ENCODE measurements at regions not wholly inside any gene's neighbourhood (a gene's known extent, or its start where the extent isn't known, plus 50 kb on each side); places are given as distances from the start of the nearest gene placed in this dataset.

DNA sequence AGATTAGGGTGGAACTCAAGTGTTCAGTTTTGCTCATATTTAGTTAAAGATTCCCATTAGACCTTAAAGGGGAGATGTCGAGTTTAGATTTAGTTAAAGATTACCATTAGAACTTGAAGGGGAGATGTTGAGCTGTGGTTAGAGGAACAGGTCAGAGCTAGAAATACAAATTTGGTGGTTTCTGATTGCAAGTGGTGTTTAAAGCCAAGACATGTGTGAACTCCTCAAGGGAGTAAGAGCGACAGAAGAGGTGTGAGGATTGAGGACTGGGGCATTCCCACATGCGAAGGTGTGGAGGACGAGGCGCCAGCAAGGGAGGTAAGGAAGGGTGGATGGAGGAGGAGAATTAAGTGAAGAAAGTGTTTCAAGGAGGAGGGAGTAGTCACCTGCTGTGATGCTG lies 168.6 kb downstream of the IER5 start:
- TF ChIP-seq, protein P1, sequence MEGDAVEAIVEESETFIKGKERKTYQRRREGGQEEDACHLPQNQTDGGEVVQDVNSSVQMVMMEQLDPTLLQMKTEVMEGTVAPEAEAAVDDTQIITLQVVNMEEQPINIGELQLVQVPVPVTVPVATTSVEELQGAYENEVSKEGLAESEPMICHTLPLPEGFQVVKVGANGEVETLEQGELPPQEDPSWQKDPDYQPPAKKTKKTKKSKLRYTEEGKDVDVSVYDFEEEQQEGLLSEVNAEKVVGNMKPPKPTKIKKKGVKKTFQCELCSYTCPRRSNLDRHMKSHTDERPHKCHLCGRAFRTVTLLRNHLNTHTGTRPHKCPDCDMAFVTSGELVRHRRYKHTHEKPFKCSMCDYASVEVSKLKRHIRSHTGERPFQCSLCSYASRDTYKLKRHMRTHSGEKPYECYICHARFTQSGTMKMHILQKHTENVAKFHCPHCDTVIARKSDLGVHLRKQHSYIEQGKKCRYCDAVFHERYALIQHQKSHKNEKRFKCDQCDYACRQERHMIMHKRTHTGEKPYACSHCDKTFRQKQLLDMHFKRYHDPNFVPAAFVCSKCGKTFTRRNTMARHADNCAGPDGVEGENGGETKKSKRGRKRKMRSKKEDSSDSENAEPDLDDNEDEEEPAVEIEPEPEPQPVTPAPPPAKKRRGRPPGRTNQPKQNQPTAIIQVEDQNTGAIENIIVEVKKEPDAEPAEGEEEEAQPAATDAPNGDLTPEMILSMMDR (IDR thresholded peaks at IDR 0.05), result no peak
- Mint-ChIP-seq H3K9me3 (ENCODE audit: low read depth) (peaks cover 12% of the 10 kb centered on the region), H3K36me3 (ENCODE audit: low read depth) (no peaks in the 10 kb centered on the region), H3K27ac (ENCODE audit: unreplicated experiment) (no peak overlapping the region), H3K4me1 (ENCODE audit: low read depth) (no peaks in the 10 kb centered on the region), H3K27me3 (ENCODE audit: low read depth) (peaks cover 9% of the 10 kb centered on the region), H3K4me3 (ENCODE audit: unreplicated experiment) (no peak overlapping the region)
- DNase-seq (ENCODE audit: low spot score), result no peak

DNA sequence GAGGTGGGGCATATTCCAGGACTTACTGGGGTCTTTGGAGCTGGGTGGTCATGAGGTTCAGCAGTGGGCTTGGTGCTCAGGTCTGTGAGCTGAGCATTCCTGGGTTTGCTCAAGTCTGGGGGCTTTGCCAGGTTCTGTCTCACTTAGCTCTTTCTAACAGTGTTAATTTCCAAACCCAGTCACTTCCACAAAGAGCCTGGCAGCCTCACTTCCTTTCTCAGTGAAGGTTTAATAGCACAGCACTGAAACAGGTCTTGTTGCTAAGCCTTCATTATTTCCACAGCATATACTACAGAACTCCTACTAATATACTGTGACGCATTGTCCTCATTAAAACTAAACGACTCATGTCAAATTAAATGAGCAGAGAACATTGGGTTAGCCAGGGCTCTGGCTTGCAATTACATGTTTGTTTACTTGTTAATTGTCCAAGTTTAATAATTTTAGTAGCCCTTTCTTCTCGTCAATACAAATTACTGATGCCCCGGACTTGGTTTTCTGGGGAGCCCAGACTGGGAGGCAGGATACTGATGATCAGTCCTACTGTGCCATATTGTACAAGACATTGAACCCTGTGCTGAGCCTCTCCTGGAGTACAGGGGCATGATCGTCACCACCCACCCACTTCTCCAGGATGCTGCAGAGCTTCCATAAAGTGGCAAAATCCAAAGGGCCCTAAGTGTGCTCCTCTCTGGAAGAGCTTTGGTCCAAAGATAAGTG lies 170.7 kb downstream of the IER5 start:
- H3K27ac Mint-ChIP-seq (ENCODE audit: unreplicated experiment), result no peak overlapping the region
- DNase-seq (ENCODE audit: low spot score), result no peak
- TF ChIP-seq, protein P1 (IDR thresholded peaks at IDR 0.05), result no peak
- H3K27me3 Mint-ChIP-seq (ENCODE audit: low read depth), result peaks cover 13% of the 10 kb centered on the region
- H3K9me3 Mint-ChIP-seq (ENCODE audit: low read depth), result peaks cover 10% of the 10 kb centered on the region
- H3K36me3 Mint-ChIP-seq (ENCODE audit: low read depth), result no peaks in the 10 kb centered on the region
- H3K4me1 Mint-ChIP-seq (ENCODE audit: low read depth), result no peaks in the 10 kb centered on the region
- no peak overlapping the region for H3K4me3 Mint-ChIP-seq (ENCODE audit: unreplicated experiment)

DNA sequence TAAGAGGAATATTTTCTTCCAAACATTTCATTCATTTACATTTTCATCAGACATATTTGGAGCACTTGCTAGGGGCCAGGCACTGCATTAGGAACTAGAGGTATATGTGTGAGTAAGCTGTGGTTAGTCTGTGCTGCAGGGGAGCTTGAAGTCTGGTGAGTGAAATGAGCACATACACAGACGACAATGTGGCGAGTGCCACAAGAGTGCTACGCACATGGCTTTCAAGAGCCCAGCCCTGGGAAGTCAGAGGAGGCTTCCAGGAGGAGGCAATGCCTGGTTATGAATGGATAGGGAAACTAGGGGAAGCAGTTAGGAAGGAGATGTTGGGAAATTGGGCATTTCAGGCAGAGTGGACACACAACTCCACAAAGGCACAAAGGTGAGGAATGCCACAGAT lies 171.8 kb downstream of the IER5 start:
- Mint-ChIP-seq H3K27ac (ENCODE audit: unreplicated experiment) (no peak overlapping the region), H3K27me3 (ENCODE audit: low read depth) (peaks cover 13% of the 10 kb centered on the region), H3K36me3 (ENCODE audit: low read depth) (no peaks in the 10 kb centered on the region), H3K4me3 (ENCODE audit: unreplicated experiment) (no peak overlapping the region), H3K9me3 (ENCODE audit: low read depth) (peaks cover 3% of the 10 kb centered on the region), H3K4me1 (ENCODE audit: low read depth) (no peaks in the 10 kb centered on the region)
- TF ChIP-seq, protein P1 (IDR thresholded peaks at IDR 0.05), result no peak
- DNase-seq (ENCODE audit: low spot score), result no peak

DNA sequence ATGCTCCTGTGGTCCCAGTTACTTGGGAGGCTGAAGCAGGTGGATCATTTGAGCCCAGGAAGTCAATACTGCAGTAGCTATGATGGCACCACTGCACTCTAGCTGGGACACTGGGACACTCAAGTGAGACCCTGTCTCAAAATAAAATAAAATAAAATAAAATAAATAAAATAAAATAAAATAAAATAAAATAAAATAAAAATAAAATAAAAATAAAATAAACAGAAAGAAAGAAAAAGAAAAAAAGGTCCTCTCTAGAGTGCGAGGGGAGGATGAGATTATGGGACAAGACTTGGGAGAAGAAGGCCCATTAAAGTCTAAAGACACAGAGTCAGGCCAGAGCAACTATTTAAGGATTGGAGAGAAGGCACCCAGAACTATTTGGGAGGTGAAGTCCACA lies 172.5 kb downstream of the IER5 start:
- Mint-ChIP-seq H3K9me3 (ENCODE audit: low read depth) (no peaks in the 10 kb centered on the region), H3K36me3 (ENCODE audit: low read depth) (no peaks in the 10 kb centered on the region), H3K4me1 (ENCODE audit: low read depth) (no peaks in the 10 kb centered on the region), H3K4me3 (ENCODE audit: unreplicated experiment) (no peak overlapping the region), H3K27me3 (ENCODE audit: low read depth) (peaks cover 13% of the 10 kb centered on the region), H3K27ac (ENCODE audit: unreplicated experiment) (no peak overlapping the region)
- TF ChIP-seq, protein P1 (IDR thresholded peaks at IDR 0.05), result no peak
- DNase-seq (ENCODE audit: low spot score), result no peak

DNA sequence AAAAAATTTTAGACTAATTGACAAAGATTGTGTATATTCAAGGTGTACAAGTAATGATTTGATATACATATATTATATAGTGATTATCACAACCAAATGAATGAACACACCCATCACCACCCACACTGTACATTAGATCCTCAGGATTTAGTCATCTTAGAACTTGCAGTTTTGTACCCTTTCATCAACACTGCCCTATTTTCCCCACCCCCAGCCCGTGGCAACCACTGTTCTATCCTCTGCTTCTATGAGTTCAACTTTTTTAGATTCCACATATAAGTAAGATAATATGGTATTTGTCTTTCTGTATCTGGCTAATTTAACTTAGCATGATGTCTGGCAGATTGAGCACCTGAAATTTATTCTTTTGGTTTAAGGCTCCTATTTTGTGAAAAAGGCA lies 173.6 kb downstream of the IER5 start:
- no peak overlapping the region for H3K27ac Mint-ChIP-seq (ENCODE audit: unreplicated experiment)
- TF ChIP-seq, protein P1 (IDR thresholded peaks at IDR 0.05), result no peak
- no peaks in the 10 kb centered on the region for H3K4me1 Mint-ChIP-seq (ENCODE audit: low read depth)
- H3K36me3 Mint-ChIP-seq (ENCODE audit: low read depth), result no peaks in the 10 kb centered on the region
- no peak for DNase-seq (ENCODE audit: low spot score)
- no peak overlapping the region for H3K4me3 Mint-ChIP-seq (ENCODE audit: unreplicated experiment)
- H3K27me3 Mint-ChIP-seq (ENCODE audit: low read depth), result peaks cover 13% of the 10 kb centered on the region
- H3K9me3 Mint-ChIP-seq (ENCODE audit: low read depth), result peaks cover 5% of the 10 kb centered on the region

Data from chondrocyte (in vitro differentiated cells).